ENCODE measurements at regions not wholly inside any gene's neighbourhood (a gene's known extent, or its start where the extent isn't known, plus 50 kb on each side); places are given as distances from the start of the nearest gene placed in this dataset.

DNA sequence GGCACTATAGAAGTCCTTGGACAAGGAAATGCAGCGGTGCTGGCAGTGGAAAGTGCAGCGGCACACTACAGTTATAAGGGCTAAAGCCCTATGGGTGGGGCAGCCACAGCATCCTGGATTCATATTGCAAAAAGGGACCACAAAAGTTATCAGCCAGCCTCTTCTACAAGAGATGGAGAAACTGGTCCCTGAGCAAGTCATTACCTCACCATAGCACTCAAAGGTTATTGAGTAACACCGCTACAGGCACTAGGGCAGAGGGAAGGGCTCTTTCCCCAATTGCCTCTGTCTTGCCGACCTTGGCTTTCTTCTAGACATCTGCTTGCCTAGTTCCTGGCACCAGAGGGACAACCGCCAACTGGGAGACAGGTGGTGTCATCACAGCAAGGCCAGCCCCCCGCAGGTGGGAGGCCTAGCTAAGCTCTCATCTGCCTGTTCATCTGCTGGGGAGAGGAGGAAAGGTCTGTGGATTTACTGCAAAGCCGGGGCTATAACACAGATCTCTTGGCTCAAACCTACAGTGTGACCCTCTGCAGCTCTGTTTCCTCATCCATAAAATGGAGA is 600.0 kb downstream of the BCOR start:
- intact Hi-C loops (cut with DNase I), result no loop called here
- Histone ChIP-seq H3K9me3 (no peaks in the 10 kb centered on the region), H3K27ac (no peak overlapping the region), H3K36me3 (no peaks in the 10 kb centered on the region), H3K27me3 (no peaks in the 10 kb centered on the region), H3K4me3 (no peak overlapping the region), H3K4me1 (no peaks in the 10 kb centered on the region)
- no peak for DNase-seq
- TF ChIP-seq, protein P1, sequence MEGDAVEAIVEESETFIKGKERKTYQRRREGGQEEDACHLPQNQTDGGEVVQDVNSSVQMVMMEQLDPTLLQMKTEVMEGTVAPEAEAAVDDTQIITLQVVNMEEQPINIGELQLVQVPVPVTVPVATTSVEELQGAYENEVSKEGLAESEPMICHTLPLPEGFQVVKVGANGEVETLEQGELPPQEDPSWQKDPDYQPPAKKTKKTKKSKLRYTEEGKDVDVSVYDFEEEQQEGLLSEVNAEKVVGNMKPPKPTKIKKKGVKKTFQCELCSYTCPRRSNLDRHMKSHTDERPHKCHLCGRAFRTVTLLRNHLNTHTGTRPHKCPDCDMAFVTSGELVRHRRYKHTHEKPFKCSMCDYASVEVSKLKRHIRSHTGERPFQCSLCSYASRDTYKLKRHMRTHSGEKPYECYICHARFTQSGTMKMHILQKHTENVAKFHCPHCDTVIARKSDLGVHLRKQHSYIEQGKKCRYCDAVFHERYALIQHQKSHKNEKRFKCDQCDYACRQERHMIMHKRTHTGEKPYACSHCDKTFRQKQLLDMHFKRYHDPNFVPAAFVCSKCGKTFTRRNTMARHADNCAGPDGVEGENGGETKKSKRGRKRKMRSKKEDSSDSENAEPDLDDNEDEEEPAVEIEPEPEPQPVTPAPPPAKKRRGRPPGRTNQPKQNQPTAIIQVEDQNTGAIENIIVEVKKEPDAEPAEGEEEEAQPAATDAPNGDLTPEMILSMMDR (IDR thresholded peaks at IDR 0.05), result no peak
- no peak for TF ChIP-seq POLR2A (IDR thresholded peaks at IDR 0.05)
- WGBS, 2 donors, result 71 to 87% methylated on average over 1 to 3 of the region's 7 CpGs

- Histone ChIP-seq H3K27ac (no peak overlapping the region), H3K36me3 (no peaks in the 10 kb centered on the region), H3K27me3 (no peaks in the 10 kb centered on the region), H3K4me1 (no peaks in the 10 kb centered on the region), H3K9me3 (no peaks in the 10 kb centered on the region), H3K4me3 (no peak overlapping the region)
- DNase-seq, result no peak
- TF ChIP-seq POLR2A (IDR thresholded peaks at IDR 0.05), result no peak
- intact Hi-C loops (cut with DNase I), result no loop called here
These were observed 597.8 kb downstream of the BCOR start for GRCh38 chrX:39499996-39500395.

- WGBS, 2 donors, result 60 to 96% methylated on average over 1 to 3 of the region's 3 CpGs
- Histone ChIP-seq H3K36me3 (no peaks in the 10 kb centered on the region), H3K4me3 (no peak overlapping the region), H3K4me1 (no peaks in the 10 kb centered on the region), H3K27ac (no peak overlapping the region), H3K9me3 (no peaks in the 10 kb centered on the region), H3K27me3 (no peaks in the 10 kb centered on the region)
- no peak for TF ChIP-seq POLR2A (IDR thresholded peaks at IDR 0.05)
- TF ChIP-seq, protein P1 (IDR thresholded peaks at IDR 0.05), result no peak
- intact Hi-C loops (cut with DNase I), result no loop called here
- DNase-seq, result no peak
These were observed 595.9 kb downstream of the BCOR start for GRCh38 chrX:39501822-39502221.

- Histone ChIP-seq H3K9me3 (no peaks in the 10 kb centered on the region), H3K4me3 (no peak overlapping the region), H3K4me1 (no peaks in the 10 kb centered on the region), H3K27ac (no peak overlapping the region), H3K27me3 (no peaks in the 10 kb centered on the region), H3K36me3 (no peaks in the 10 kb centered on the region)
- TF ChIP-seq POLR2A (IDR thresholded peaks at IDR 0.05), result no peak
- TF ChIP-seq, protein P1 (IDR thresholded peaks at IDR 0.05), result no peak
- WGBS, 2 donors, result 59 to 66% methylated on average over 2 to 3 of the region's 3 CpGs
- intact Hi-C loops (cut with DNase I), result no loop called here
- DNase-seq, result no peak
These were observed 595.3 kb downstream of the BCOR start for GRCh38 chrX:39502486-39502885.

DNA sequence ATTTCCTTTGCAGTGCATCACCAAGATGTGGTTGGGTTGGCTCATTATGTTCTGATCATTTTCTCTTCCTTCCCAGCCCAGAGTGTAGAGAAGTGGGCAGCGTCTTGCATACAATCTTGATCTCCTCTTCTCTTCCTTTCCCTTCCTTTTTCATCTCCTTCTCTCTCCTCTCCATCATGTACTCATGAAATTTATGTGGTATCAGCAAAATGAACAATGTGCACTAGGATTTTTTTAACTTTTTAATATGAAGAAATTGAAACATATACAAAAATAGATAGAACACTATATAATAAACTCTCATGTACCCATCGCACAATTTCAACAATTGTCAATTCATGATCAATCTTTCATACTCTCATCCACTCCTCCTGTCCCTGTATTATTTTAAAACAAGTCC is 593.5 kb downstream of the BCOR start:
- TF ChIP-seq, protein P1 (IDR thresholded peaks at IDR 0.05), result no peak
- no peak for TF ChIP-seq POLR2A (IDR thresholded peaks at IDR 0.05)

GRCh38 chrX:39504850-39505259 is 592.9 kb downstream of the BCOR start:
- intact Hi-C loops (cut with DNase I), result no loop called here
- TF ChIP-seq POLR2A (IDR thresholded peaks at IDR 0.05), result no peak
- TF ChIP-seq, protein P1 (IDR thresholded peaks at IDR 0.05), result no peak
- Histone ChIP-seq H3K27ac (no peak overlapping the region), H3K9me3 (peaks cover 0 to 9% (median 0%) of the 10 kb centered on the region in 3 donors), H3K27me3 (no peaks in the 10 kb centered on the region), H3K4me3 (no peak overlapping the region), H3K36me3 (no peaks in the 10 kb centered on the region), H3K4me1 (no peaks in the 10 kb centered on the region)
- WGBS, 2 donors, result 73 to 88% methylated on average over 1 to 5 of the region's 5 CpGs
- DNase-seq, result no peak

More for the DNA sequence above, 593.5 kb downstream of the BCOR start:
- DNase-seq, result no peak
- Histone ChIP-seq H3K27me3 (no peaks in the 10 kb centered on the region), H3K36me3 (no peaks in the 10 kb centered on the region), H3K27ac (no peak overlapping the region), H3K4me1 (no peaks in the 10 kb centered on the region), H3K4me3 (no peak overlapping the region), H3K9me3 (peaks cover 0 to 6% (median 0%) of the 10 kb centered on the region in 3 donors)
- WGBS, 2 donors, result 50 to 100% methylated on average over 2 of the region's 2 CpGs
- intact Hi-C loops (cut with DNase I), result no loop called here
